ENCODE measurements at regions not wholly inside any gene's neighbourhood (a gene's known extent, or its start where the extent isn't known, plus 50 kb on each side); places are given as distances from the start of the nearest gene placed in this dataset.

GRCh38 chr3:30083315-30083714 is 523.1 kb upstream of the TGFBR2 start:
- TF ChIP-seq CTCF (IDR thresholded peaks at IDR 0.05) (no peak), ZFX (IDR thresholded peaks at IDR 0.05; ENCODE audit: borderline replicate concordance) (no peak)

Data from 22Rv1 (cell line).